Uterus (tissue), 2 donors: ENCODE measurements at regions not wholly inside any gene's neighbourhood (a gene's known extent, or its start where the extent isn't known, plus 50 kb on each side); places are given as distances from the start of the nearest gene placed in this dataset.

Experiments used
- CTCF ChIP-seq, 4 experiments: fragments of 200-600 bp in 2 of 4; fragments of 450-650 bp in 2 of 4; sonication (generic) in 2 of 4; IDR thresholded peaks; one replicate each; pipeline ENCODE4 v1.5.1; 2016 to 2019; ENCODE audit warnings: antibody characterized with exemption in 4 of 4, mild to moderate bottlenecking in 2 of 4, moderate library complexity in 1 of 4
- POLR2A ChIP-seq, 2 donors: fragments of 450-650 bp; IDR thresholded peaks; one replicate each; pipeline ENCODE4 v1.6.1; 2016; ENCODE audit warnings: antibody characterized with exemption in 2 of 2, mild to moderate bottlenecking in 1 of 2, moderate library complexity in 1 of 2

- TF ChIP-seq CTCF (IDR thresholded peaks at IDR 0.05): no peak
- no peak for TF ChIP-seq POLR2A (IDR thresholded peaks at IDR 0.05)
These were observed 303.3 kb upstream of the DAB1 start for GRCh38 chr1:57727121-57727520.
